ENCODE measurements at regions not wholly inside any gene's neighbourhood (a gene's known extent, or its start where the extent isn't known, plus 50 kb on each side); places are given as distances from the start of the nearest gene placed in this dataset.
"Not testable (repeated sequence)": the region's sequence is repeated elsewhere in the genome, so short reads cannot be mapped to it uniquely, and the experiment has no call there.

- no peak for TF ChIP-seq CTCF (IDR thresholded peaks at IDR 0.05; ENCODE audit: control insufficient read depth, extremely low read depth, insufficient read depth)
- H3K4me3 ChIP-seq (ENCODE audit: low read depth, low read length), result no peak overlapping the region
- no peak for DNase-seq (ENCODE audit: low read depth)
Measured at GRCh38 chr1:121525355-121525754, 340.6 kb downstream of the SRGAP2C start.

GRCh38 chr1:121528958-121529357, 344.2 kb downstream of the SRGAP2C start:
- not testable (repeated sequence) for H3K4me3 ChIP-seq (ENCODE audit: low read depth, low read length); DNase-seq (ENCODE audit: low read depth)

DNA sequence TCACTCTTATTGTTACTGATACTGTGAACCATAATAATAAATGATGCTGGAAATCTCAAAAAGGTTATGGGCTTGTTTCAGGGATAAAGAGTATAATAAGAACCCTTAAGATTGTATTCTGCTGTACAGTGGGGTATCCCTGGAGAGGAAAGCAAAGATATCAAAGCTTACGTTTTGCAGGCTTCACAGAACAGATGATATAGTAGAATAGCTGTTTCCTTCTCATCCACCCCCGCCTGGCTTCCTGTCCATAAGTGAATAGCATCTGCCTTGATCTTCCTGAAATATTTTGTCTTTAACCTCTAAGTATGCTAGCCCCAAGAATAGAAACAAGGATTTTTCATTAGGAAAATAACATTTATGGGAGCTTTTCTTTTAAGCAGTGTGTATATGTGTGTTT, 345.3 kb downstream of the SRGAP2C start:
- not testable (repeated sequence) for H3K4me3 ChIP-seq (ENCODE audit: low read depth, low read length); DNase-seq (ENCODE audit: low read depth)

DNA sequence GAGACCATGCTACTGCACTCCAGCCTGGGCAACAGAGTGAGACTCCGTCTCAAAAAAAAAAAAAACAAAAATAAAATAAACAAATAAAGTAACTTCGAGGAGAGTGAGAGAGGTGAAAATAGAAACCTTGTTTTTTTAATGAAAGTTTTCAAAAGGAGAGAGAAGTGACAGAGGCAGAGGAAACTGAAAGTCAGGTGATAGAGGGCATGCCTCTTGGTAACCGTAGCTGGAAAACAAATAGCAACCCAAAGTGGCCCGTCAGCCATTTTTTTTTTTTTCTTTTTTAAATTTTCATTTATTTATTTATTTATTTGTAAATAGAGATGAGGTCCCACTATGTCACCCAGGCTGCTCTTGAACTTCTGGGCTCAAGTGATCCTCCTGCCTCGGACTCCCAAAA, 347.0 kb downstream of the SRGAP2C start:
- not testable (repeated sequence) for H3K4me3 ChIP-seq (ENCODE audit: low read depth, low read length); DNase-seq (ENCODE audit: low read depth)

GRCh38 chr1:121538148-121538547, 353.4 kb downstream of the SRGAP2C start:
- DNase-seq (ENCODE audit: low read depth); H3K4me3 ChIP-seq (ENCODE audit: low read depth, low read length): not testable (repeated sequence)

- H3K4me3 ChIP-seq (ENCODE audit: low read depth, low read length), result no peak overlapping the region
- no peak for DNase-seq (ENCODE audit: low read depth)
- no peak for TF ChIP-seq CTCF (IDR thresholded peaks at IDR 0.05; ENCODE audit: control insufficient read depth, extremely low read depth, insufficient read depth)
Measured at GRCh38 chr1:121538943-121539575, 354.3 kb downstream of the SRGAP2C start.

GRCh38 chr1:121543988-121544387, 359.2 kb downstream of the SRGAP2C start:
- DNase-seq (ENCODE audit: low read depth); H3K4me3 ChIP-seq (ENCODE audit: low read depth, low read length): not testable (repeated sequence)

GRCh38 chr1:121544500-121544899, 359.7 kb downstream of the SRGAP2C start:
- no peak overlapping the region for H3K4me3 ChIP-seq (ENCODE audit: low read depth, low read length)
- no peak for TF ChIP-seq CTCF (IDR thresholded peaks at IDR 0.05; ENCODE audit: control insufficient read depth, extremely low read depth, insufficient read depth)
- no peak for DNase-seq (ENCODE audit: low read depth)

GRCh38 chr1:121545899-121546298, 361.1 kb downstream of the SRGAP2C start:
- not testable (repeated sequence) for H3K4me3 ChIP-seq (ENCODE audit: low read depth, low read length); DNase-seq (ENCODE audit: low read depth)

- peak; percentile 97 for DNase-seq (ENCODE audit: low read depth)
- H3K4me3 ChIP-seq (ENCODE audit: low read depth, low read length), result no peak overlapping the region
- peak; percentile 20; the same call in 1 of the 2 replicates for TF ChIP-seq CTCF (IDR thresholded peaks at IDR 0.05; ENCODE audit: control insufficient read depth, extremely low read depth, insufficient read depth)
Measured at GRCh38 chr1:121546830-121547591, 362.2 kb downstream of the SRGAP2C start.

DNA sequence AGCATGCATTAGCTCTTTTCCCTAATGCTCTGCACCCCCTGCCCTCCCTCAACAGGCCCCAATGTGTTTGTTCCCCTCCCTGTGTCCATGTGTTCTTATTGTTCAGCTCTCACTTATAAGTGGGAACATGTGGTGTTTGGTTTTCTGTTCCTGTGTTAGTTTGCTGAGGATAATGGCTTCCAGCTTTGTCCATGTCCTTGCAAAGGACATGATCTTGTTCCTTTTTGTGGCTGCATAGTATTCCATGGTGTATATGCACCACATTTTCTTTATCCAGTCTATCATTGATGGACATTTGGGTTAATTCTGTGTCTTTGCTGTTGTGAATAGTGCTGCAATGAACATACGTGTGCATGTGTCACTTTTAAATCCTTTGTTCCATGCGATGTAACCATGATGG, 363.0 kb downstream of the SRGAP2C start:
- H3K4me3 ChIP-seq (ENCODE audit: low read depth, low read length); DNase-seq (ENCODE audit: low read depth): not testable (repeated sequence)

GRCh38 chr1:121550817-121551216, 366.0 kb downstream of the SRGAP2C start:
- DNase-seq (ENCODE audit: low read depth); H3K4me3 ChIP-seq (ENCODE audit: low read depth, low read length): not testable (repeated sequence)

- not testable (repeated sequence) for DNase-seq (ENCODE audit: low read depth); H3K4me3 ChIP-seq (ENCODE audit: low read depth, low read length)
Measured at GRCh38 chr1:121551491-121551890, 366.7 kb downstream of the SRGAP2C start.

GRCh38 chr1:121556560-121556959, 371.8 kb downstream of the SRGAP2C start:
- not testable (repeated sequence) for DNase-seq (ENCODE audit: low read depth)

More at GRCh38 chr1:121556560-121556959, 371.8 kb downstream of the SRGAP2C start:
- H3K4me3 ChIP-seq (ENCODE audit: low read depth, low read length), result not testable (repeated sequence)

Measured in LNCaP clone FGC (cell line).